ENCODE measurements at regions not wholly inside any gene's neighbourhood (a gene's known extent, or its start where the extent isn't known, plus 50 kb on each side); places are given as distances from the start of the nearest gene placed in this dataset.
"Not testable (repeated sequence)": the region's sequence is repeated elsewhere in the genome, so short reads cannot be mapped to it uniquely, and the experiment has no call there.

GRCh38 chr11:69887841-69888427 lies 68.7 kb upstream of the FGF3 start:
- DNase-seq, result no peak

GRCh38 chr11:69888483-69889181 lies 69.4 kb upstream of the FGF3 start:
- peak; percentile 73 for DNase-seq

- DNase-seq, result peak; percentile 25
Measured at GRCh38 chr11:69889400-69890318, 70.4 kb upstream of the FGF3 start.

GRCh38 chr11:69890476-69890875 lies 71.3 kb upstream of the FGF3 start:
- no peak for DNase-seq

- DNase-seq, result no peak
Measured at GRCh38 chr11:69891421-69892236, 72.4 kb upstream of the FGF3 start.

- peak; percentile 22 for DNase-seq
Measured at GRCh38 chr11:69892237-69892985, 73.2 kb upstream of the FGF3 start.

GRCh38 chr11:69892986-69893555 lies 73.9 kb upstream of the FGF3 start:
- peak; percentile 22 for DNase-seq

GRCh38 chr11:69893631-69894030 lies 74.4 kb upstream of the FGF3 start:
- DNase-seq, result no peak

GRCh38 chr11:69894181-69894611 lies 75.0 kb upstream of the FGF3 start:
- no peak for DNase-seq

- no peak for DNase-seq
Measured at GRCh38 chr11:69894648-69895047, 75.4 kb upstream of the FGF3 start.

GRCh38 chr11:69896250-69896649 lies 77.0 kb upstream of the FGF3 start:
- no peak for DNase-seq

GRCh38 chr11:69898123-69898522 lies 78.9 kb upstream of the FGF3 start:
- DNase-seq, result no peak

GRCh38 chr11:69899957-69900821 lies 81.0 kb upstream of the FGF3 start:
- DNase-seq, result no peak

GRCh38 chr11:69900822-69901302 lies 81.6 kb upstream of the FGF3 start:
- not testable (repeated sequence) for DNase-seq

- no peak for DNase-seq
Measured at GRCh38 chr11:69902337-69902736, 83.1 kb upstream of the FGF3 start.

GRCh38 chr11:69903211-69903610 lies 84.0 kb upstream of the FGF3 start:
- DNase-seq, result no peak

GRCh38 chr11:69904161-69904973 lies 85.2 kb upstream of the FGF3 start:
- DNase-seq, result no peak

- DNase-seq, result no peak
Measured at GRCh38 chr11:69904974-69905535, 85.8 kb upstream of the FGF3 start.
